ENCODE measurements at regions not wholly inside any gene's neighbourhood (a gene's known extent, or its start where the extent isn't known, plus 50 kb on each side); places are given as distances from the start of the nearest gene placed in this dataset.

DNA sequence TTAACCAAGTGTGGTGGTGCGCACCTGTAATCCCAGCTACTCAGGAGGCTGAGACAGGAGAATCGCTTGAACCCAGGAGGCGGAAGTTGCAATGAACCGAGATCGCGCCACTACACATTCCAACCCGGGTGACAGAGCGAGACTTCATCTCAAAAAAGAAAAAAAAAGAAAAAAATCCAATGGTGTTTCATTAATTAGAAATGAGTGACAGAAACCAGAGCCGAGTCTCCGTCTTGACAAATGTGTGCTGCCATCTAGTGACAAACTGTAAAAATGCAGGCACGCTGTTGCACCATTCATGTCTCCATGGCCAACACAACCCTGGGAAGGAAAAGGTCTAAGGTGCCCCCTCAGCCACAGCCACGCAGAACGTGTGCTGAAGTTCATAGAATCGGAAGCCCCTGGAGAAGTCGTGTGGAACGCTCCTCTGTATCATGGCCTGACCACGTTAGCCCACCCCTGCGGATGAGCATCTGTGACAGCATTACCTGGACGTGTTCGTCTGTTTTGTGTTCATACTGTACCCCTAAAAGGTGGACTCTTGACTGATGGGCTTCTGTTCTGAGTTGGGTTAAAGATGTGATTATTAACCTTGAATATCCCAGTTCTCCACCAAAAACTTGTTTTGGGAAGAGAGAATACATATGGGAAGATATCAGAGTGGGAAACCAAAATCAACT lies 94.9 kb downstream of the LYZL2 start:
- DNase-seq: peak in 4 of 5 donors; percentile 62 to 66 (median 64)
- peaks cover 0 to 87% (median 16%) of the 10 kb centered on the region in 12 donors for H3K4me1 ChIP-seq
- no peaks in the 10 kb centered on the region for H3K9me3 ChIP-seq
- 26 to 33% (median 29%) methylated on average over 20 of the region's 20 CpGs for WGBS, 4 donors
- no peaks in the 10 kb centered on the region for H3K27me3 ChIP-seq
- peak in 3 of 4 donors; percentile 66 to 71 (median 68) for ATAC-seq
- H3K4me3 ChIP-seq: no peak overlapping the region
- TF ChIP-seq POLR2A (IDR thresholded peaks at IDR 0.05): no peak
- TF ChIP-seq, protein P1, sequence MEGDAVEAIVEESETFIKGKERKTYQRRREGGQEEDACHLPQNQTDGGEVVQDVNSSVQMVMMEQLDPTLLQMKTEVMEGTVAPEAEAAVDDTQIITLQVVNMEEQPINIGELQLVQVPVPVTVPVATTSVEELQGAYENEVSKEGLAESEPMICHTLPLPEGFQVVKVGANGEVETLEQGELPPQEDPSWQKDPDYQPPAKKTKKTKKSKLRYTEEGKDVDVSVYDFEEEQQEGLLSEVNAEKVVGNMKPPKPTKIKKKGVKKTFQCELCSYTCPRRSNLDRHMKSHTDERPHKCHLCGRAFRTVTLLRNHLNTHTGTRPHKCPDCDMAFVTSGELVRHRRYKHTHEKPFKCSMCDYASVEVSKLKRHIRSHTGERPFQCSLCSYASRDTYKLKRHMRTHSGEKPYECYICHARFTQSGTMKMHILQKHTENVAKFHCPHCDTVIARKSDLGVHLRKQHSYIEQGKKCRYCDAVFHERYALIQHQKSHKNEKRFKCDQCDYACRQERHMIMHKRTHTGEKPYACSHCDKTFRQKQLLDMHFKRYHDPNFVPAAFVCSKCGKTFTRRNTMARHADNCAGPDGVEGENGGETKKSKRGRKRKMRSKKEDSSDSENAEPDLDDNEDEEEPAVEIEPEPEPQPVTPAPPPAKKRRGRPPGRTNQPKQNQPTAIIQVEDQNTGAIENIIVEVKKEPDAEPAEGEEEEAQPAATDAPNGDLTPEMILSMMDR (IDR thresholded peaks at IDR 0.05): peak; percentile 83 to 95 (median 87)
- H3K27ac ChIP-seq: peak overlapping the region in 1 of 12 donors; percentile 91
- H3K36me3 ChIP-seq: no peaks in the 10 kb centered on the region
- intact Hi-C loops (cut with DNase I): loop anchor here (1.0 to 10.0 kb wide), 13 partner anchors 48 to 142 kb away; no protein-coding TSS in a partner anchor

- DNase-seq (no peak), ATAC-seq (no peak)
- H3K4me3 ChIP-seq: no peak overlapping the region
- H3K27ac ChIP-seq: peak overlapping the region in 1 of 12 donors; percentile 91
- H3K27me3 ChIP-seq: no peaks in the 10 kb centered on the region
- H3K9me3 ChIP-seq: no peaks in the 10 kb centered on the region
- intact Hi-C loops (cut with DNase I): loop anchor here in 5 of 10 donors (5.0 to 10.0 kb wide), 6 partner anchors 53 to 140 kb away; no protein-coding TSS in a partner anchor
- peaks cover 0 to 92% (median 5%) of the 10 kb centered on the region in 12 donors for H3K4me1 ChIP-seq
- no peaks in the 10 kb centered on the region for H3K36me3 ChIP-seq
- WGBS, 4 donors: 95 to 96% (median 96%) methylated on average over 8 of the region's 8 CpGs
- no peak for TF ChIP-seq POLR2A (IDR thresholded peaks at IDR 0.05)
- TF ChIP-seq, protein P1 (IDR thresholded peaks at IDR 0.05): no peak
Observed at GRCh38 chr10:30531751-30532530, 97.6 kb downstream of the LYZL2 start.

GRCh38 chr10:30529373-30529998 lies 95.5 kb downstream of the MAP3K8 start:
- no peaks in the 10 kb centered on the region for H3K36me3 ChIP-seq
- peak; percentile 52 to 85 (median 77) for DNase-seq
- peak overlapping the region in 3 of 12 donors; percentile 3 to 37 (median 6) for H3K4me3 ChIP-seq
- TF ChIP-seq, protein P1 (IDR thresholded peaks at IDR 0.05): no peak
- TF ChIP-seq POLR2A (IDR thresholded peaks at IDR 0.05): no peak
- H3K27ac ChIP-seq: peak overlapping the region in 5 of 12 donors; percentile 13 to 91 (median 46)
- no peaks in the 10 kb centered on the region for H3K9me3 ChIP-seq
- peak; percentile 45 to 91 (median 79) for ATAC-seq
- WGBS, 4 donors: 80 to 91% (median 87%) methylated on average over 28 of the region's 28 CpGs
- H3K27me3 ChIP-seq: no peaks in the 10 kb centered on the region
- H3K4me1 ChIP-seq: peaks cover 0 to 87% (median 0%) of the 10 kb centered on the region in 12 donors
- intact Hi-C loops (cut with DNase I): loop anchor here in 1 of 10 donors (10.0 kb wide), 1 partner anchor 65 kb away; no protein-coding TSS in a partner anchor

Data from heart left ventricle (tissue), 16 donors.